KMS-11 (cell line): ENCODE measurements at regions not wholly inside any gene's neighbourhood (a gene's known extent, or its start where the extent isn't known, plus 50 kb on each side); places are given as distances from the start of the nearest gene placed in this dataset.

Experiments
- H2AFZ ChIP-seq: fragments of 200-600 bp; sonication (generic); 2 replicates; pipeline ENCODE4 v1.6.1; 2016; ENCODE audit warnings: antibody characterized with exemption, mixed run types, low read depth
- H3K27ac ChIP-seq: fragments of 200-600 bp; sonication (generic); 2 replicates; pipeline ENCODE4 v1.6.1; 2016; ENCODE audit warnings: mild to moderate bottlenecking, mixed run types
- H3K27me3 ChIP-seq: fragments of 200-600 bp; sonication (generic); 2 replicates; pipeline ENCODE4 v1.6.1; 2017; ENCODE audit warnings: mild to moderate bottlenecking, low read depth, mixed run types, moderate library complexity; ENCODE audit not compliant: insufficient read depth
- H3K36me3 ChIP-seq: fragments of 200-600 bp; sonication (generic); 2 replicates; pipeline ENCODE4 v1.6.1; 2017; ENCODE audit warnings: mild to moderate bottlenecking, mixed run types; ENCODE audit not compliant: insufficient read depth
- H3K4me1 ChIP-seq: fragments of 200-600 bp; sonication (generic); 2 replicates; pipeline ENCODE4 v1.6.1; 2016; ENCODE audit warnings: mild to moderate bottlenecking, low read depth, mixed run types; ENCODE audit not compliant: poor library complexity, severe bottlenecking
- H3K4me2 ChIP-seq: fragments of 200-600 bp; sonication (generic); 2 replicates; pipeline ENCODE4 v1.7.0; 2016; ENCODE audit warnings: mild to moderate bottlenecking, mixed run types
- H3K4me3 ChIP-seq: fragments of 200-600 bp; sonication (generic); IDR thresholded peaks from 2 replicates; pipeline ENCODE4 v1.6.1; 2017; ENCODE audit warnings: low read depth, low read length, mixed read lengths; ENCODE audit not compliant: insufficient read depth
- H3K79me2 ChIP-seq: fragments of 200-600 bp; sonication (generic); 2 replicates; pipeline ENCODE4 v1.6.1; 2016; ENCODE audit warnings: low read depth, mixed run types; ENCODE audit not compliant: insufficient read depth
- H3K9ac ChIP-seq: fragments of 200-600 bp; sonication (generic); 2 replicates; pipeline ENCODE4 v1.6.1; 2016; ENCODE audit warnings: mild to moderate bottlenecking, mixed run types
- H4K20me1 ChIP-seq: fragments of 200-600 bp; sonication (generic); 2 replicates; pipeline ENCODE4 v1.6.1; 2016; ENCODE audit warnings: mild to moderate bottlenecking, mixed run types; ENCODE audit not compliant: insufficient read depth
- CTCF ChIP-seq: fragments of 200-600 bp; sonication (generic); conservative IDR thresholded peaks from 2 replicates; pipeline ENCODE4 v1.6.1; 2017; ENCODE audit warnings: low read depth, mild to moderate bottlenecking, antibody characterized with exemption, low read length, moderate library complexity, mixed read lengths

- peak overlapping the region; percentile 76 for H3K9ac ChIP-seq
- H2AFZ ChIP-seq = peak overlapping the region; percentile 72
- H3K4me2 ChIP-seq = peak overlapping the region; percentile 91
- peaks cover 20% of the 10 kb centered on the region for H3K4me1 ChIP-seq
- peak overlapping the region; percentile 84 for H3K4me3 ChIP-seq
- H3K79me2 ChIP-seq = no peaks in the 10 kb centered on the region
- H4K20me1 ChIP-seq = no peaks in the 10 kb centered on the region
- TF ChIP-seq CTCF = no peak
- H3K27me3 ChIP-seq = no peaks in the 10 kb centered on the region
- peak overlapping the region; percentile 69 for H3K27ac ChIP-seq
- H3K36me3 ChIP-seq = no peaks in the 10 kb centered on the region
Measured at GRCh38 chr2:187075199-187075635, 226.2 kb upstream of the ZSWIM2 start.

- H2AFZ ChIP-seq = no peak overlapping the region
Measured at GRCh38 chr2:187058198-187058597, 209.2 kb upstream of the ZSWIM2 start.

GRCh38 chr2:187057466-187057865, 208.5 kb upstream of the ZSWIM2 start:
- no peaks in the 10 kb centered on the region for H4K20me1 ChIP-seq
- no peak overlapping the region for H3K9ac ChIP-seq
- H2AFZ ChIP-seq = no peak overlapping the region
- H3K4me1 ChIP-seq = peaks cover 57% of the 10 kb centered on the region
- TF ChIP-seq CTCF = no peak
- H3K27ac ChIP-seq = no peak overlapping the region
- H3K4me2 ChIP-seq = no peak overlapping the region
- H3K27me3 ChIP-seq = no peaks in the 10 kb centered on the region
- no peak overlapping the region for H3K4me3 ChIP-seq
- no peaks in the 10 kb centered on the region for H3K79me2 ChIP-seq
- no peaks in the 10 kb centered on the region for H3K36me3 ChIP-seq

More at GRCh38 chr2:187058198-187058597, 209.2 kb upstream of the ZSWIM2 start:
- Histone ChIP-seq H3K4me3 (no peak overlapping the region), H3K9ac (no peak overlapping the region), H3K27ac (no peak overlapping the region), H3K4me2 (no peak overlapping the region), H3K36me3 (no peaks in the 10 kb centered on the region), H3K4me1 (peaks cover 49% of the 10 kb centered on the region), H4K20me1 (no peaks in the 10 kb centered on the region), H3K79me2 (no peaks in the 10 kb centered on the region), H3K27me3 (no peaks in the 10 kb centered on the region)
- TF ChIP-seq CTCF = no peak

GRCh38 chr2:187056416-187057334, 207.7 kb upstream of the ZSWIM2 start:
- no peak for TF ChIP-seq CTCF
- Histone ChIP-seq H3K4me3 (no peak overlapping the region), H3K79me2 (no peaks in the 10 kb centered on the region)

More at GRCh38 chr2:187056416-187057334, 207.7 kb upstream of the ZSWIM2 start:
- Histone ChIP-seq H3K4me1 (peaks cover 65% of the 10 kb centered on the region), H3K36me3 (no peaks in the 10 kb centered on the region), H3K9ac (no peak overlapping the region), H3K27me3 (no peaks in the 10 kb centered on the region), H4K20me1 (no peaks in the 10 kb centered on the region), H2AFZ (no peak overlapping the region), H3K27ac (no peak overlapping the region), H3K4me2 (no peak overlapping the region)
